ENCODE measurements at regions not wholly inside any gene's neighbourhood (a gene's known extent, or its start where the extent isn't known, plus 50 kb on each side); places are given as distances from the start of the nearest gene placed in this dataset.

DNA sequence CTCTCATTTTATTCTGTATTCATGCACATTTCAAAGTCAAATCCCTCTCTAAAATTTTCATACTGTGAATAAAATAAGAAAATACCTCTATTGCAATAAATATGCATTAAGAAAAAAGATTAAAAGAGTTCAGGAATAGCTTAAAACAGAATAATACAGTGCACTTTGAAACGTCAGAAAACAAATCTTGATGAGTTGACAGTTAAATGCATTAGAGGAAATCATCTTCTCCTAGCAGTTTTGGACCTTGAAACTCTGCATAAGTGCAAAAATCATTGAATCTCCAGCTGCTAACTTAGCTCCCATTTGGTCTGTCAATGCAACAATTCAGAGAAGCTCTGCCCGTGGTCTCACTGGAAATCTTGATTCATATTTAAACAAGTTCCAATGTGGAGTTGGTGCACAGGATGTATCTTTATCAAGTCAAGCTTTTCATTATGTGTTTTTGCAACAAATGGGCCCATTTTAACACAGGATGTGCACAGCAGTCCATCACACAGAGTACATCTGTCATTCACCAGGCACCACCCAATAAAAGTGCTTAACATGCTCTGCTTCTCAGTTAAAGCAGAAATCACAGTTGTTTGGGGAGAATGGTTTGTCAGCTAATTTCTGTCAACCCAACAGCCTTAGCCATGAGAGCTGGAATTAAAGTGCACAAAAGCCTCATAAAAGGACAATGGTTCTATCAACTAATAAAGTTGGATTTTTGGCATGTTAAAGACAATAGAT, 98.8 kb upstream of the ARRDC4 start:
- no peak for DNase-seq

DNA sequence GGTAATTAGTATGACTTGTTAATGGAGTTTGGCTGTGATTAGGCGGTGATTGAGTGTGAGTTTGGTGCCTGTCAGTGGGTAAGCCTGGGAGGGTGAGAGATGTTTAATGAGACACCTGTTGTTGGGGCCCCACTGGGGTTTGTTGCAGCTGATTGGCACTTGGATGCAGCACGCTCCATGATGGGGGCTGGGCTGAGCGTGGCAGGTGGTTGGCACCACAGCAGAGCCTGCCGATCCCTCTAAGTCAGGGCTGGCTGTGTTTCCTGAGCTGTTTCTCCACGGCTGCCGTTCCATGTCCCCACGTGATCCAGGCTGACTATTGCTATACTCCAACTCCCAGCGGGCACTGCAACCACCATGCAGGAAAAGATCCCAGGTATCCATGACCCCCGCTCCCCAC, 93.5 kb upstream of the ARRDC4 start:
- DNase-seq, result peak; percentile 7

DNA sequence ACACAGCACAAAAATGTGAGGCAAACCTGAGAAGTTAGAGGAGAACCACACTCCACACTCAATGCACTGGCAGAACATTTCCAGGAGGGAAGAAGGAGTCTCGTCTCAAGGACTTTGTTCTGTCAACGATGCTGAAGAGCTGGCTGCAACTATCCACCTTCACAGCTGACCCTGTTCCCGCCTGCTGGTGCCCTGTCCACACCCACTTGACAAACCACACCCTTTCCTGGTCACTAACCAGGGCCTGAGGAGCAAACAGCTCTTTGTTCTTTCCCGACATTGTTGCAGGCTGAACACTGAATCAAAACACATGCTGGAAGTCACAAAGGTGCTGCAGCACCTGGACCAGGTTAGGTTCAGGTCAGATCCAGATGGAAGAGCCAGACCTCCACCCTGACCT, 92.6 kb upstream of the ARRDC4 start:
- no peak for DNase-seq

DNA sequence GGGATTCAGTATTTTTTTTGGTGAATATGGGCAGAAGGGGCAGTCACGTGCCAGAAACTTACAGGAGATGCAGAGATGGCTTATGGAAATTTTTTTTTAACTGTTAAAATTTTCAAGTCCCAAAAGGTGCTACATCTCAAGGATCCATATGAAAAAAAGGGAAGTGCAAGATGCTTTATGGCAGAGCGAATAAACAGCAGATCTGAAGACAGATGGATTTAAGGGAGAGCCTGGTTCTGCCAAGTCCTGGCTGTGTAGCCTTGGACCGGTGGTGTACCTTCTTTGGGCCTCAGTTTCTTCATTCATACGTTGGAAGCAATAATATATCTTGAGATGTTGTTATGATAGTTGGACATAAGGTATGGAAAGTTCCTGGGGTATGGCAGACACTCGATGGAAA, 91.5 kb upstream of the ARRDC4 start:
- DNase-seq, result no peak

DNA sequence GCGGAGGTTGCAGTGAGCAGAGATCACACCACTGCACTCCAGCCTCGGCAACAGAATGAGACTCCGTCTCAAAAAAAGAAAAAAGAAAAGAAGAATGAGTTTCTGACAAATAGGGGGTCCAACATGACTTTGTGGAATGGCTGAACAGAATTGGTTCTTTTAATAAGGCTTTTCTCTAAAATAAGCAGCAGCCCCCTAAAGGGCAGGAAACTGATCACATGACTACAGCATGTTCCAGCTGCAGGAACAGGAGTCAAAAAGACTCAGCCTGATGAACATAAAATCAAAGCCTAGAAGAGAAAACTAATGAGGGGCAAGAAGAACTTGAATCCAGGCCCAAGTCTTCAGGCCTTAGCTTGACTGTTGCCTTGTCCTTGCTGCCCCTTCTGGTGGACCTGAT, 89.7 kb upstream of the ARRDC4 start:
- no peak for DNase-seq

DNA sequence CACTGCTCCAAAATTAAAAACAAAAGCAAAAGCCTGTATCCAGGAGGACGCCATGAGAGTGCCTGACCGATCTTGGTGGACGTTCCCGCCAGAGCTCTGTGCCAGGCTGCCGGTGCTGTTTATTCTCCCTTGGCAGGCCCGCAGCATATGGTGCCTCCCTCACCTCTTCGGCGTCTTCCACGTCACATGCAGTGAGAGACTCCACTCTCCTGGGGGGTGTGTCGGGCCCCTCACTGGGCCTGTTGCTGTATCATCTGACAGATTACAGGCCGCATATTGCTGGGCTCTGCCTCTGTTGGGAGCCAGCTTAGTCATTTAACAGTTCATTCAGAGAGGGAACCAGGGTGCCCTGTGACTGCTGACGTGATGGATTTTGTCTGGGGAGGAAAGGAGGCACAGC, 86.4 kb upstream of the ARRDC4 start:
- DNase-seq, result no peak

DNA sequence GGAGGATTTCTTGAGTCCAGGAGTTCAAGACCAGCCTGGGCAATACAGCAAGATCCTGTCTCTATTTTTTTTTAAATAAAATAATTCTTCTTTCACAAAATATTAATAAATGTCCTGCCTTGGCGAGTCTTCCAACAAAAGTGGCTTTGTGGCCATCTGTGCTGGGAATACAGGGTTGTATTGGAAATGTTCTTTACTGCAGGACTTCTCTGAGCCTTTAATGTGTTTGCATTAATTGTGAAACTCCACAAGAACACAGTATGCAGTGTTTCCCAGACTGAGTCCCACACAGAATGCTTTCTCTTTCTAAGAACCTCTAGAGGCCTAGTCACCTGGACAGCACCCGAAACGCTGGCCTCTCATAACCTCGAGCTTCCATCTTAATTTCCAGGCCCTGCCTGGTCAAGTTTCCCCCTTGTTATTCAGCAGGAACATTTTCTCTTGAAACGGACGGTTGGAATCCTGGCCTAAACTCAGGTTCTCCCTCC, 85.4 kb upstream of the ARRDC4 start:
- DNase-seq, result no peak

DNA sequence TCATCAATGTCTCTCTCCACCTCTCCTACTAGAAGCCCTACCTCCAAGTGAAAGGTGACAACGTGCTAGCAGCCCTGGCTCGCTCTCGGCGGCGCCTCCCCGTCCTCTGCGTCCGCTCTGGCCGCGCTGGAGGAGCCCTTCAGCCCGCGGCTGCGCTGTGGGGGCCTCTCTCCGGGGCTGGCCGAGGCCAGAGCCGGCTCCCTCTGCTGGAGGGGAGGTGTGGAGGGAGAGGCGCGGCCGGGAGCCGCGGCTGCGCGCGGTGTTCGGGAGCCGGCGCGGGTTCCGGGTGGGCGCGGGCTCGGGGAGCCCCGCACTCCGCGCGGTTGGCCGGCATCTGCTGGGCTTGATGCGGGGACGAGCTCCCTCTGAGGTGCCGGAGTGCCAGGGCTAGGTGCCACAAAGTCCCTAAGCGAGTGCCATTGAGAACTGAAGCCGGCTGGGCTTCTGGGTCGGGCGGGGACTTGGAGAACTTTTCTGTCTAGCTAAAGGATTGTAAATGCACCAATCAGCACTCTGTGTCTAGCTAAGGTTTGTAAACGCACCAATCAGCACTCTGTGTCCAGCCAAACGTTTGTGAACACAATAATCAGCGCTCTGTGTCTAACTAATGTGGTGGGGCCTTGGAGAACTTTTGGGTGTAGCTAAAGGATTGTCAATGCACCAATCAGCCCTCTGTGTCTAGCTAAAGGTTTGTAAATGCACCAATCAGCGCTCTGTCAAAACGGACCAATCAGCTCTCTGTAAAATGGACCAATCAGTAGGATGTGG, 84.8 kb upstream of the ARRDC4 start:
- no peak for DNase-seq

DNA sequence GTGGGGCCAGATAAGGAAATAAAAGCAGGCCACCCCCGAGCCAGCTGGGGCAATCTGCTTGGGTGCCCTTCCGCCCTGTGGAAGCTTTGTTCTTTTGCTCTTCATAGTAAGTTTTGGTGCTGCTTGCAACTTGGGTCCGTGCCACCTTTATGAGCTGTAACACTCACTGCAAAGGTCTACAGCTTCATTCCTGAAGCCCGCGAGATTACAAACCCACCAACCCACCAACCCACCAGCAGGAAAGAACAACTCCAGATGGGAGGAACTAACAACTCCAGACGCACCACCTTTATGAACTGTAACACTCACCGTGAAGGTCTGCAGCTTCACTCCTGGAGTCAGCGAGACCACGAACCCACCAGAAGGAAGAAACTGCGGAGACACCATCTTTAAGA, 84.2 kb upstream of the ARRDC4 start:
- no peak for DNase-seq

DNA sequence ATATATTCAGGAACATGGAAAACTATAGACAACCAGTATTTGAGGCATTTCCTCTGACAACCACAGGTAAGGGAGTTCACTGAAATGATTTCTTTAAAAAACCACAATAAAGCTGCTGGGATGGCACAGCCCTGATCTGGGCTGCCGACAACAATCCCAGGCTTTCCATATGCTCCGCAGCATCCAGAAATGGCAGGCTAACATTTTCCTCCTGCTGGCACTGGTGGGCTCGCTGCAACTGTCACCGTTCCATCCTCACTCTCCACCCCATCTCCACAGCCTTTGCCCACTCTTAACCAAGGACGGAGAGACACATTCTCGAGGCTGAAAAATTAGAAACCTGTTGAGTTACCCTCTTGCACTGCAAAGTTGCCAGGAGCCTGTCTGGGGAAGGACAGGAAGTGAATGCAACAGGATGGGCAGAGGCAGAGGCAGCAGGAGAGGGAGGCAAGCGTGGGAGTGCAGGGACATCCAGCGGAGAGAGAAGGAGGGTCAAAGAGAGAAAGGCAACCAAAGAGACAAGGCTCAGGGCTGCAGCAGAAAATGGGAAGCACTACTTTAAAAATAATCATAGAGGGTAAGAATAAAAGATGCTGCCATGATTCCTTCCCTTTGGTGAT, 79.0 kb upstream of the ARRDC4 start:
- DNase-seq, result no peak

DNA sequence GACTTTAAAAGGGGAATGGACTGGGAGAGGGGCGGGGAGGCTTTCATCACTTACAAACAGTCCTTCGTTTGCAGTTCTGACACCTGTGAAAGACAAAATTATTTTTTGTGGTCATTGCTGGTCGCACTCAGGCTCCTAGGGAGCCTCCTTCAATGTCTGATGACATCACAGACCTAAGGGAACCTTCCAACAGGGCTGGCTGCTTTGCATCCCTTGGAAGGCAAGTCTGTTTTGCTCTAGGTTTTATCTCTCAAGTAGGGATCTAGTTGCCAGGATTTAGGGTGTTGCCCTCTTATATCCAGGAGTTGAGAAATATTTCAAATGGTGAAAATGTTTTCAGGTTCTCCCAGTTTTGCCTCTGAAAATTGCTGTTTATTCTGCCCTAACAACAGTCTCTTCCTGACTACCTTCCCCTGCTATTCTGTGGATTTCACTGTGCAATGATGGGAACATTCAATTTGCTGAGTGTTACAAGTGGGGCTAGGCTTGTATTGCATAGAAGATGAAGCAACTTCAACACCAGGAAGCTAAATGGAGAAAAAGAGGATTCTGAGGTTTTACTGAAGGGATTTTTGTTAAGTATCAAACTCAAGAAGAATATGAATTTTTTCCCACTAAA, 75.9 kb upstream of the ARRDC4 start:
- DNase-seq, result no peak

DNA sequence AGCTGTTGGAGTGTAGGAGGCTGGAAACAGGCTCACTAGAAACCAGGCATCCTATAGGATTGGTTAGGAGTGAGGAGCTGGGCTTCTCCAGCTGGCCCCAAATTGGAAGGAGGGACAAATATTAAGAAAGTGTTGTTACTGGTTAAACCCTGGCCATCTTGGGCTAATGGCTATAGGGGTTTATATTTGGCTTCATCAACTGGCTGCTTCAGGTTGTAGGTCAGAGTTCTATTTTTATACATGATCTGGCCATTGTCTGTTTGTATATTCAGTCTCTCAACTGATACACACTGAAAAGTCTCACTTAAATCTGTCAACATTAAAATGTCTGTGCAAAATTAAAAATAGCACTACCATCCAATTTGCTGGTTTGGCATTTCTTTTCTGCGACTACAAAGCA, 70.2 kb upstream of the ARRDC4 start:
- DNase-seq, result no peak

DNA sequence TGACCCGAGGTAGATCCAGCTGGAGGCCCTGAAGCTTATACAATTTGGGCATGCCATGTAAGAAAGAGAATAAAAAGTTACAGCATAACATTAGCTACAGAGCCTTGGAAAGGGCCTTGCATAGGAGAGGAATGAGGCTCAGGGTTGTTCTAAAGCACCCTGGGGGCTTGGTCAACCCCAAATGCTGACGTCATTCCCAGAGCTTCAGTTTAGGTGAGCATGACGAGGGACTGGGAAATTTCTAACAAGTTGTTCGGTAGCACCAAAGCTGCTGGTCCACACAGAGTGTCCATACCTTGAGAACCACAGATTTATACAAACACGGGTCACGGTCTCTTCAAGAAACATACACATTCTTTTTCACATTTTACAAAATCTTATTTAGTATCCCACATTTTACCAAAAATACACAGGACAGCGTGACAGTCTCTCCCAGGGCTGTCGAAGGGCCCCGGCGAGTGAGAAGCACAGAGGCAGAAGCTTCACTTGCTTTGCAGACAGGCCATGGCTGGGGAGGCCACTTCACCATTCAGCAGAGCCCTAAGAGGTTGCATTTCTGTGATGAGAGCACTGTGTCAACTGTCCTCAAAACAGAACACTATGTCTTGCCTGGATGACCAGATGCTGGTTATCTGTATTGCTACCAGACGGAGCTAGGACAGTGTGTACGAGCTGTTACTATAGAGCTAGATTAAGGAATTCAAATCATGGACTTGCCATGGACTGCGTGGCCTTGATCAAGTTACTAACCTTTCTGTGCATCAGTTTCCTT, 68.2 kb upstream of the ARRDC4 start:
- DNase-seq, result no peak

DNA sequence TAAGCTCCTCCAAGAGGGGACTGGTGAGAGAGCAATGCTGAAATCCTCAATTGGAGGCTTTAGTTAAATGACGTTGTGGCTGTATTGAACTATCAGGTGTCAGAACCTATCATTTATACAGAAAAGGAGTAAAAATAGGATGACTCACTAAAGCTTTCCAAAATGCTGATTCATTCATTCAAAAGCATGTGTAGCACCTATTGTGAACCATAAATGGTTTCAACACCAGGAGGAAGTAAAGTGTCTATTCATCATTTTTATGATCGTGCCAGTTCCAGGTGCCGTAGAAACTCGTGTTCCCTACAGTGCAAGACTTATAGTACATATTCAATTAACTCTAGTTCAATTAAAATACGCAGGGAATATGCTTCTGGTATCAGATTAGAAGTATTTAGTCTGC, 66.5 kb upstream of the ARRDC4 start:
- DNase-seq, result no peak

DNA sequence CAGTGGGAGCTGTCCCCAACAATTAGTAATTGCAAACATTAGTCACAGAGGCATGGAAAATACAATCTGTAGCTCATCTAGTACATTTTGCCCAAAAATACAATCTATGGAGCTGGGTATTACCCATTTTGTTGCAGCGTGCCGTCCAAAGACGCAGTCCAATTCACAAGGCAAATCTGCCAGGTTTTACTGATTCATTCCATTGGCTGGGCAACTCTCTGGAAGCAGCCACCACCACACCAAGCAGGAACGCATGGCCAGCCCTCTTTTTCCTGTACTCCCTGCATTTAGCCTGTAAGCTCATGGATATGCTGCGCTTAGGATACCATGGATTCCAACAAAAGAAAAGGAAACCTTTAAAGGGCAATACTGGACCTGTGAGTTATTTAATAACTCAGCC, 60.5 kb upstream of the ARRDC4 start:
- DNase-seq, result no peak

DNA sequence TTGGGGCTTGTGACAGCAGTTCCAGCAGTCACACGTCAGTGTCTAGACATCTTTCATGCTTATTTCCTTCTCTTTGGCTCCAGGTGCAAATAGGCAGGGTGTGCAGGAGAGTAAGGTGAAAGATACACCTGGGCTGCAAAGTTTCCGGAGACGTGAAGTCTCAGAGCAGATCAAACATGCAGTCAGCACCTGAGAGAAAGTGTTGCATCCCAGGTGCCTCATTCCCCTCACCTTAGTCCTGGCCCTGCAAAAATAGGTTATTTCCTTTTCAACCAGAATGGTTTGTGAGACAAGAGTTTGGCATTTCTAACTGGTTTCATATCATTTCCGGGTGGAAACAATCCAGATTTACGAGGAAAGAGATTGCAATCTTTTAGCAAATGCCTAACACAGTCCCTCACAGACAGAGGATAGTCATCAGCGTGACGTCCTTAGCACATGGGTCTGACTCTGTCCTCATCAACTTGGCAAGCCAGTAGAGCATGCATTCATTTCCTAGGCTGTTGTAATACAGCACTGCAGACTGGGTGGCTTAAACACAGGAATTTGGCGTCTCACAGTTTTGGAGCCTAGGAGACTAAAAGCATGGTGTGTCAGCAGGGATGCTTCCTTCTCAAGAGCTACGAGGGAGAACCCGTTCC, 58.2 kb upstream of the ARRDC4 start:
- DNase-seq, result no peak

DNA sequence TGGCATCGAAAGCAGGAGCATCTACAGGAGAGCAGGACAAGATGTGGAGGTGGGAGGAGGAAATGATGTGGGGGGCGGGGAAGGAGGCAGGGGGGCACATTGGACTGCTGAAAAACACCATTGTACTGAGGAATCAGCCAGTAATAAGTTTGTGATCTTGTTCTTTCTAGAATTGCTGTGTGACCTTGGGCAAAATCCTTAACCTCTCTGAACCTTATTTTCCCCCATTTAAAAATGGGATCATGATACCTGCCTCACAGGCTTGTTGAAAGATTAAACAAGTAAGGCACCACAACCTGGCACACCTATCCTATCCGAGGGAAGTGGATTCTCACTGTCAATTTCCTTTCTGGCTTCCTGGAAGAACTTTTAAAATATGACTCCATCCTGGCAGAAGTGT, 56.9 kb upstream of the ARRDC4 start:
- no peak for DNase-seq

DNA sequence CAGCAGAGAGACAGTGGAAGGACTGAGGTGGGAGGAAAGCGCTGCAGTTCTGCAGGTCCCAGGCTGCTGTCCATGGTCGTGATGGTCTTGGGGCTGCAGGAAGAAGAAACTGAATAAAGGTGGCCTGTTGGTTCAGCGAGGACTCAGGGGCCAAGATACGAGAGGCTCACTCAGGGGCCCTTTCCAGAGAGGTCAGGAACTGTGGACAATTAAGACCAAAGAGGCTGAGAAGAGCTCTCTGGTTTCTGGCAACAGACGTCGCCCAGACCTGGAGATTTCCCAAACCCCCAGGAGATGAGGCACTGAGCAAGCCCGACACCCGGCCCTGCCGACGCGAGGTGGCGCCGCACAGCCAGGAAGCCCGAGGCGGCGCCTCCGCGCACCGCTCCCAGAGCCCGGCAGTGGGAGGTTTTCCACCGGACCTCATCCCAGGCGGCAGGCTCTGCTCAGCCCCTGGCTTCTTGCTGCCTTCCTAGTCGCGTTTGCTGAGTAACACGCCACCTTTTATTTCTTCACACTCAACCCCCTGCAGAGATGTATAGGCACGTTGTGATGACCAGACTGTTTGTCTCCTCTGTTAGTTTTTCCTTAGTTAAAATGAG, 56.4 kb upstream of the ARRDC4 start:
- DNase-seq, result no peak

DNA sequence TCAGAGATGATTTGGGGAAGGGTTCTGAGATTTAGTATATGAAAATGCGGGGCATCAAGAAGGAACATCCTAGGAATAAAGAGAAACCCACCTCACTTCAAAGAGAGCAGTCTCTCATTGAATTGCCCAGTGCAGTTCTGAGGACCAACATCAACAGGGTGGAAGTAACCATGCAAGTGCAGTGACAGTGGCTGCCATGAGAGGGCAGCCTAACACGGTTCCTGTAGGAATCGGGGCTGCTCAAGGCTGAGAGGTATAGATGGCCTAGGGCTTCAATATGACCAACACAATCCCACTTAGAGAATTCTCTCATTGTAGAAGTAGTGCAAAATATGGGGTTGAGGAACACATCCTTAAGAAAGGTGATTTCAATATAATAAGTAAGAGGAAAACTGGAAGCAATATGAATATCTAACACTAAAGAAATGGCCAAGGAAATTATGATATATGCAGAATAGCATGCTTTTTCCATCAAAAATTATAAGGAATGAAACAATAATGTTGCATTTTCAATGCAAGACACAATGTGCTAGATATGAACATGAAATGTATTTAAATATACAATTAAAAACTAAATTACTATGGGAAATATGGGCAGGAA, 51.1 kb upstream of the ARRDC4 start:
- no peak for DNase-seq
